ENCODE measurements at regions not wholly inside any gene's neighbourhood (a gene's known extent, or its start where the extent isn't known, plus 50 kb on each side); places are given as distances from the start of the nearest gene placed in this dataset.
"Not testable (repeated sequence)": the region's sequence is repeated elsewhere in the genome, so short reads cannot be mapped to it uniquely, and the experiment has no call there.

DNA sequence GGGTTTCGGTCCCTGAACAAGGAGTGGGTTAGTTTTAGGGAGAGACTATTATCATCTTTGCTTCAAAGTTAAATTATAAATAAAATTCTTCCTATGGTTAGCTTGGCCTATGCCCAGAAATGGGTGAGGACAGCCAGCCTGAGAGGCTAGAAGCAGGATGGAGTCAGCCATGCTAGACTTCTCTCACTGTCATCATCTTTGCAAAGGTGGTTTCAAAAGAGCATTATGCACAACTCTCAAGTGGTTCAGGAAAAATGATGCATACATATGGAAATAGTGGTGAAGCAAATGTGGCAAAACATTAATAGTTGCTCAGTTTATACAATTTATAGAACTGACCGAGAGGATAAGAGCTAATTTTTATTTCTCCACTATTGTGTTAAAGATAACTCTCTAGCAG lies 124.3 kb upstream of the FOXN2 start:
- no peak for DNase-seq

GRCh38 chr2:48194641-48195040 lies 119.8 kb upstream of the FOXN2 start:
- DNase-seq, result no peak

GRCh38 chr2:48195169-48195568 lies 119.3 kb upstream of the FOXN2 start:
- no peak for DNase-seq

DNA sequence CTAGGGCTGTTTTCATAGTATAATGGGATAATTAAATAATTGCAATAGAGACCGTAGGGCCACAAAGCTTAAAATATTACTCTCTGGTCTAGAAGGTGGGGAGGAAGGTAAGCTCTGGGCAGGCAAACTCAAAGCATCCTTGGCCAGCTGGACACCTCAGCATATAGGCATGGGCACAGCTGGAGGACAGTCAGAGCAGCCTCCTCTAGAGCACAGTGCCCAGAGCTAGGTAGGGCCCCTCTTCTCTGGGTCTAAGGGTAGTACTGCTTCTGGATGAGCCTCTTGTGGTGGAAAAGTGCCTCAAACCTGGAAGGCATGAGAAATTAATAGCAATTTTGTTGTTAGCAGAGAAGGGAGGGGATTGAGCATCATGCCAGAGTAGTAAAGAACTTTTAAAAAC lies 116.9 kb upstream of the FOXN2 start:
- no peak for DNase-seq

DNA sequence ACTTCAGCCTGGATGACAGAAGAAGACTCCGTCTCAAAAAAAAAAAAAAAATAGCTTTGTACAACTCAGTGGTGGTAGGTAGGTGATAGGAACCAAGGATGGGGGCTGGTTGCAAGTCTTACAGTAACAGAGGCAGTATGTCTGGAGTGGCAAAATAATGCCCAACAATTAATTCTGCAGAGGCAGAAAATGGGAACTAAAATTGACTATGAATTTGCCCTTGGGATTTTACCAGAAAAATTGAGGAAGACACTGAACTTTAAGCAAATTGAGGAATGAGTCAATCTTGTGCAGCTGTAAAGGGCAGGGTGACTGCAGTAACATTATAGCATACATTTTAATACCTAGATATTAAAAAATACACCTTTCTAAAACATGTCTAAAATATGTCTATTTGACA lies 116.1 kb upstream of the FOXN2 start:
- DNase-seq, result no peak

- no peak for DNase-seq
Measured at GRCh38 chr2:48199070-48199469, 115.4 kb upstream of the FOXN2 start.

DNA sequence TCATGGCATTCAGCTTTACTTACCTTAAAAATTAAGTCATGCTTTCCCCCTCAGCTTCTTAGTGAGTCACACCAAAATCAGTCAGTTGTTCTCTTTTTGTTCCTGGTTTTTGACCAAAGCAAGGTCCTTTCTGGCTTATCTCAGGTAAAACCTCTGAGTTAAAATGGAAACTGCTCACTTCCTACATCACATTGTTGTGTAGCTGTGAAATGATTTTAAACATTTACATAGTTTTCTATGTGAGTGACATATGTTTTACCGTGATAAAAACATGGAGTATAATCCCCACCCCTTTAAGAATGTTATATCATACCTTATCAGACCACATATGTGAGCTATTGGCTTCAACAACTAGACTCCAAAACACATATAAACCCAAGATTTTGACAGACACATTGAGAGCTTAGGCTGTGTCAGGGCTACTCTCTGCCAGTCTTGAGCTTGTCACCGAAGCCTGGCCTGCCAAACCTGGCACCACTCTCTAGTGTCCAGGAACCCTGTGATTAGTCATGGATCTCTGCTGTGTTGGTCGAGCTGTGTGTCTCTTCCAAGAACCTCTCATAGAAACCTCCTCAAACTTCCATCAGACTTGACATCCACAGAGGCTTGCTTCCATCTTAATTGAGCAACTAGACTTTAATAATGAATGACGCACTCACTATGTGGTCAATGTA lies 113.7 kb upstream of the FOXN2 start:
- no peak for DNase-seq

- DNase-seq, result not testable (repeated sequence)
Measured at GRCh38 chr2:48201435-48201834, 113.0 kb upstream of the FOXN2 start.

- no peak for DNase-seq
Measured at GRCh38 chr2:48202863-48203642, 111.4 kb upstream of the FOXN2 start.

DNA sequence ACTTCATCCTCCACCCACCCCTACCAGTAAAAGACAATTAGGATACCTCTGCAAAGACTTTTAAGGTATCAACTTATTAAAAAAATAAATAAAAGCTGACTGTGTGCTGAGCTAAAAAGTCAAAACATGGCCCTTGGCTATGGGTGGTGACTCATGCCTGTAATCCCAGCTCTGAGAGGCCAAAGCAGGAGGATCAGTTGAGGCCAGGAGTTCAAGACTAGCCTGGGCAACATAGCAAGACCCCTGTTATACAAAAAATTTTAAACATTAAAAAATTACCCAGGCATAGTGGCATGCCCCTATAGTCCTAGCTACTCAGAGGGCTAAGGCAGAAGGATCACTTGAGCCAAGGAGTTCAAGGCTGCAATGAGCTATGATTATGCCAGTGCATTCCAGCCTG lies 110.8 kb upstream of the FOXN2 start:
- DNase-seq, result no peak

DNA sequence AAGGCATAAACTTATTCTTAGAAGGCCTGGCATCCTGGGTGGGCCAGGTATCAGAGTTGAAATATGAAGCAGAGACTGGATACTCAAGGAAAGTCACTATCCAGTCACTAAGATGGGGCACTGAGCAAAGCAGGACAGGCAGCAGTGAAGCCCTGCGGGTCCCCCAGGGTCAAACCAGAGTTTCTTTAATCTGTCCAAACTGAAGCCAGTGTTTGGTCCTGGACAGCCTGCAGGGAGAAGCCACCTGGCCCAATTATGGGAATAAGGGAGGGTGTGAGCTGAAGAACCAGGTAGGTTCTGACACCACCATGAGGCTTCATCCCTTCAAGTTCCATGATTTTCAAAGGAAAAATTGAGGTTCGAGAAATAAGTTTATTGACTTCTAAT lies 109.7 kb upstream of the FOXN2 start:
- DNase-seq, result no peak

DNA sequence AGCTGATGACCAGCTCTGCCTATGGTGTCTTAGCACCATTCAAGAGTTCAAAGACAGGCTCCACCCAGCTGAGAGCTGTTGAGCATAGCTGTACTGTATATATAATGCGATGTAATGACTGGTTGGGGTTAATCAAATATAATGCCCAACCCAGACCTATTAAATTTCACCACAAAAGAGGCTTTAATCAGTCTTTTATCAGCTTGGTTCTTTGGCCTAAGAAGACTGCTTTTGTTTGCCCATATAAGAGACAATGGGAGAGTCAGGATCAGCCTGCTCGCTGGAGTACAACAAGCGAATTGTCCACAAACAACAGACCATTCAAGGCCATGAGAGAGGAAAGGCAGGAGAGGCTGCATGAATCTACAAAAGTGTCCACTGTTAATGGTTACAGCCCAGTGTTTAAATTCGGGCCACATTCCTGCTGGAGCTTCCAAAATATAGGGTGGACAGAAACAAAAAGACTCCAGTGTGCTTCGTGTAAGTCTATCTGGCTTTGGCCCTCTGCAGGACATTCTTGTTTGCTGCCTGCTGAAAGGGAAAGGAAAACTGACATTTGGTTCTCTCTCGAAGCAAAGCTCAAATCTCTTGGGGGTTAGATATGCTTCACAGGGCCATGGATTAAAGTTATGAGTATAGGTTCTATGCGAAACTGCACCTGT lies 109.2 kb upstream of the FOXN2 start:
- no peak for DNase-seq

- not testable (repeated sequence) for DNase-seq
Measured at GRCh38 chr2:48206056-48206656, 108.3 kb upstream of the FOXN2 start.

DNA sequence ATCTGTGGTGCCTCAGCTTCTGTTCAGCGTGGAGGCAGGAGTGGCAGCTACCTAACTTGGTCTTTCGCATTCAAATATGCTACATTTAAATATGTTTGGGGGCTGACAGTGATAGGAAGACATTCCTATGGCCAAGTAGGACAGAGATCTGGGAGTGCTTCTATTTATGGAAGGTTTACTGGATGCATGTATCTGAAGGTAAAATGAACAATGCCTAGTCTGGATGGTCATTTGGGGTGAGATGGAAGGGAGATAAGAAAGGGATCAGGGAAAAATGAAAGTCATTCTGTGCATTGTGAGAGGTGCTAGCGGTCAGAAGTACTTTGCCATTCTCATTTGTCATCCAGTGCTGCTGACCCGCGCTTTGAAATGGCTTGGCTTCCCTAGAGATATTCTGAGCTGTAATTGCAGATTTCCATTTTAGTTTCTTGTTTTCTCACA lies 107.3 kb upstream of the FOXN2 start:
- DNase-seq, result no peak

DNA sequence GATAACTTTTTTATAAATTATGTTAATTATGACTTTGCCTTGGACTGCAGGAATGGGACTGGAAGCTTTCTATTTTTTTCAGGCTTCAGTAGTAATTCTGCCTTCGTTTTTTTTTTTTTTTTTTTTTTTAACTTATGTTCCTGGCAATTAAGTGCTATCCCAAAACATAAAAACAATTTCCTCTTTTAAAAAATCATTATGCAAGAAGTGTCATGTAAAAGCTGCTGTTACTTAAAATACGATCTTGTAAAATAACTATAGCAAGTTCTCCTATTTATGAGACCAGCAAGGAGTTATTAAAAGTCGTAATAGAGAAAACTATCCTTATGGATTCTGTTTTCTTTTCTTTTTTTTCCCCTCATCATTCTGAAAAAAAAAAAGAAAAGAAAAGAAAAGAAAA lies 106.6 kb upstream of the FOXN2 start:
- DNase-seq, result no peak

GRCh38 chr2:48209214-48209885 lies 105.1 kb upstream of the FOXN2 start:
- no peak for DNase-seq

DNA sequence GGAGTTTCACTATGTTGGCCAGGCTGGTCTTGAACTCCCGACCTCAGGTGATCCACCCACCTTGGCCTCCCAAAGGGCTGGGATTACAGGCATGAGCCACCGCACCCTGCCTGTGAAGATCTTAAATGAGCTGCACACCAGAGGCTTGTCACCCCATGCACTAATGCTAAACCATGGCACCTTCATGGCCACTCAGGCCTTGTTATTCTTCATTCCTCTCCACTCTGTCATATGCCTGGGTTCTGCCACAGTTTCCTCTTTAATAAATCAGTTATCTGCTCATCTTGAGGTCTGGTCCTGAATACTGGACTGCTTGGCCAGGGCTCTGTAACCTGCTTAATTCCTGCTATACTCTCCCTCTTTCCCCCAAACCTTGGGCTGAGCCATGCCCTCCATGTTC lies 104.3 kb upstream of the FOXN2 start:
- DNase-seq, result no peak

- no peak for DNase-seq
Measured at GRCh38 chr2:48213646-48214045, 100.8 kb upstream of the FOXN2 start.

DNA sequence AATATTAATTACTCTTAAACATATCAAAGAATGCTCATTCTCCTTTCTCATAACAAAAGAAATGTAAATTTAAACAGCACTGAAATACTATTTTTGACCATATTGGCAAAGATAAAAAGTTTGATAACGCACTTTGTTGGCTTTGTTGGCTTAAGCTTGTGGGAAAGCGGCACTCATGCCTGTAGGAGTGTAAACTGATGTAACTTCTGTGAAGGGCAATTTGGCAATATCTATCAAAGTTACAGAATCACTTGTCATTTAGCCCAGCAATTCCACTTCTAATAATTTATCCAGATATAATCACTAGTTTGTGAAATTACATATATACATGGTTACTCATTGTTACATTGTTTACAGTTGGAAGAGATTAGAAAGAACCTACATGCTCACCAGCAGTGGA lies 96.3 kb upstream of the FOXN2 start:
- no peak for DNase-seq

GRCh38 chr2:48219234-48219554 lies 95.3 kb upstream of the FOXN2 start:
- DNase-seq, result no peak

- no peak for DNase-seq
Measured at GRCh38 chr2:48219555-48220436, 94.7 kb upstream of the FOXN2 start.

- no peak for DNase-seq
Measured at GRCh38 chr2:48220501-48220900, 94.0 kb upstream of the FOXN2 start.
